ACC112 (cell line): ENCODE measurements at regions not wholly inside any gene's neighbourhood (a gene's known extent, or its start where the extent isn't known, plus 50 kb on each side); places are given as distances from the start of the nearest gene placed in this dataset.
"Not testable (repeated sequence)": the region's sequence is repeated elsewhere in the genome, so short reads cannot be mapped to it uniquely, and the experiment has no call there.

Experiments
- H2AFZ ChIP-seq: fragments of 200-600 bp; sonication (generic); one replicate; pipeline ENCODE4 v1.6.0; 2017; ENCODE audit warnings: antibody characterized with exemption, low read length; ENCODE audit not compliant: unreplicated experiment
- H3K27ac ChIP-seq: fragments of 200-600 bp; sonication (generic); 2 replicates; pipeline ENCODE4 v1.5.1; 2014; ENCODE audit warnings: low read depth, mild to moderate bottlenecking, antibody characterized with exemption, low read length, moderate library complexity
- H3K27me3 ChIP-seq: fragments of 200-600 bp; sonication (generic); 2 replicates; pipeline ENCODE4 v1.6.1; 2014; ENCODE audit warnings: mild to moderate bottlenecking, antibody characterized with exemption, low read length, moderate library complexity, mixed read lengths; ENCODE audit not compliant: insufficient read depth
- H3K36me3 ChIP-seq: fragments of 200-600 bp; sonication (generic); 2 replicates; pipeline ENCODE4 v1.6.1; 2016; ENCODE audit warnings: mild to moderate bottlenecking, antibody characterized with exemption, low read length, moderate library complexity, mixed read lengths; ENCODE audit not compliant: insufficient read depth
- H3K4me1 ChIP-seq: fragments of 200-600 bp; sonication (generic); one replicate; pipeline ENCODE4 v1.6.1; 2016; ENCODE audit warnings: low read length, mixed read lengths; ENCODE audit not compliant: insufficient read depth, unreplicated experiment, control insufficient read depth
- H3K4me3 ChIP-seq: fragments of 200-600 bp; sonication (generic); 2 replicates; pipeline ENCODE4 v1.5.1; 2014; ENCODE audit warnings: mild to moderate bottlenecking, low read depth, low read length
- H3K79me2 ChIP-seq: fragments of 200-600 bp; sonication (generic); one replicate; pipeline ENCODE4 v1.6.0; 2016; ENCODE audit warnings: low read length; ENCODE audit not compliant: control insufficient read depth, unreplicated experiment, insufficient read depth

DNA sequence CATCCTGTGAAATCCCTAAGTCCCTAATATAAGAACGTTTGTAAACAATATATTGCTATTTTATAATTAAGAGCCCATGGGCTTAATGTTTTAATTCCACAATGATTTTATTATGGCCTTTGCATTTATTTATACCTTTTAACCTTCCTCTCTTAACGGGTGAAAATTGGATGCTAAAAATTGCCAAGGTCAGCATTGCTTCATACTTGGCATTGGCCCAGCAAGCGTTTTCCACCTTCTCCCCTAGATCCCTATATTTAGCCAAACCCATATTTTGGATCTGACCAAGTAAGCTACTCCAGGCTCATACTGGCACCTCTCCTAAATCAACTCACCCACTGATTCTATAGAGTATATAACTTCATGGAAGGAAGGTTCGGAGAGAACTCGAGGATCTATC, 188.0 kb upstream of the NR2F2 start:
- H3K4me3 ChIP-seq: no peak overlapping the region
- no peak overlapping the region for H3K27ac ChIP-seq
- H2AFZ ChIP-seq: no peak overlapping the region
- no peaks in the 10 kb centered on the region for H3K27me3 ChIP-seq
- H3K36me3 ChIP-seq: no peaks in the 10 kb centered on the region
- no peaks in the 10 kb centered on the region for H3K4me1 ChIP-seq
- H3K79me2 ChIP-seq: no peaks in the 10 kb centered on the region

DNA sequence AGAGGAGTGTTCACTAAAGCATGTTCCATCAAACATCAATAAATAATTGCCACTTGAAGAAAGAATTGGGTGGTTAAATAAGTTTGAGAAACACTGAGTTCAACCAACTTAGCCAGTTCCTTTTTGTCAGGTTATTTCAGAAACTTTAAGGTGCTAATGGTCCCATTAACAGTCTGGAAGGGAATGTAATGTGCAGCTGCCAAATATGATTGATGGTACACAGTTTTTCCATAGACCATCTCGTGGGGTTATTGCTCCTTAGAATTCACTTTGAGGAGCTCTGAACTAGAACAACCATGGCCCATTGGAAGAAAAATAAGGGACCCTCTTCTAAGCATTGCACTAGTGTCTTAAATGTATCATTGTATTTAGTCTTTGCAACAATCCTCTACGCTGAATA, 185.8 kb upstream of the NR2F2 start:
- Histone ChIP-seq H2AFZ (no peak overlapping the region), H3K4me3 (no peak overlapping the region), H3K27me3 (no peaks in the 10 kb centered on the region), H3K27ac (no peak overlapping the region), H3K36me3 (no peaks in the 10 kb centered on the region), H3K79me2 (no peaks in the 10 kb centered on the region), H3K4me1 (no peaks in the 10 kb centered on the region)

DNA sequence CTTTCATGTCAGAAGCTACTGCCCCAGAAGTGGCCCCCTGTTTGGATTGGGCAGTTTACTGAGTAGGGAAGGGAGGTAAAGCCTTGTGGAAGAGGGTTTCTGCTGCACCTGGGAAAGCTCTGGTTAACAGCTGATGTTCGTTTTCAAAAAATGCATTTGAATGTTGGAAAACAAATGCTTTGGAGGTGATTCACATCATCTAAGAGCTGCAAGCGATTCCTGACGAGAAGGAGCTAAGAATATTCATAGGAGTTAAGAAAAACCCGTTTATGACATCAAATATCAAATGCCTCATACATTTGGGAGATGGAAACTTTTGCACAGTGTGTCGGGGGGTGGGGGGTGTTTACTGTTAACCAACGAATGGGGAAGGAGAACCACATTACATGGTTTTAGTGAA, 183.8 kb upstream of the NR2F2 start:
- Histone ChIP-seq H3K36me3 (no peaks in the 10 kb centered on the region), H3K4me1 (no peaks in the 10 kb centered on the region), H2AFZ (no peak overlapping the region), H3K4me3 (no peak overlapping the region), H3K27ac (no peak overlapping the region), H3K27me3 (no peaks in the 10 kb centered on the region), H3K79me2 (no peaks in the 10 kb centered on the region)

DNA sequence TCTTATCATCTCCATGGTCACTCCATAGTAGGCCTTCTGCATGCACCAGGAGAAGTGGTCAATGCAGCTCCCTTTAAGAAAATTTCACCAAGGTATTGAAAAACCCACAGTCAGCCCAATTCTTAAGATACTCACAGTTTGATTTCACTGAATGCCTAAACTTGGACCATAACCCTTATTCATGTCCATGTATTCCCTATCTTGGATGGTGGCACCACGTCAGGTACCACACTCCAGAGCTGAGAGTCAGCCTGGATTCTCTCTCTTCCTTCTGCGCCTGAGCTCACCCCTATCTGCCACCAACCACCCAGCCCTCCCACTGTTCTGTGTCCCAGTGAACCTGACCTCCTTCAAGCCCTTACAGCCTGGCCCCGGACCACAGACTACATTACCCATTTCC, 183.2 kb upstream of the NR2F2 start:
- Histone ChIP-seq H3K36me3 (no peaks in the 10 kb centered on the region), H2AFZ (no peak overlapping the region), H3K79me2 (no peaks in the 10 kb centered on the region), H3K4me1 (no peaks in the 10 kb centered on the region), H3K27ac (no peak overlapping the region), H3K4me3 (no peak overlapping the region), H3K27me3 (no peaks in the 10 kb centered on the region)

DNA sequence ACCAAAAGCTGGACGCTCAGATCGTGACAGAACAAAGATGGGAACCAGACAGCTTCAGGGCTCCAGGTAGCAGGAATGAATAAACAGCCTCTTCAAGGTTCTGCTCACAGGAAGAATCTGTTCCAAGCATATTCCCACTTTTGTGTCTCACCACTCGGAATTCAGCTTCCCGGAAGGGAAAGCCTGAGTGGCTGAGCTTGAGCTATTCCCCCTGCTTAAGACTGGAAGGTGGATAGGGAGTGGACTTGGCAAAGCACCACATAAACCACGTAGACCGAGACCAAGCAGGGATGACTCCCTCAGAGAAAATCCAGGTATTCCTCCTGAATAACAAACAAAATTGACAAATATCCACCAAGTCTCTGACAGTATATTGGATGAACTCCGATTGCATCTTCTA, 180.2 kb upstream of the NR2F2 start:
- H3K4me1 ChIP-seq: no peaks in the 10 kb centered on the region

DNA sequence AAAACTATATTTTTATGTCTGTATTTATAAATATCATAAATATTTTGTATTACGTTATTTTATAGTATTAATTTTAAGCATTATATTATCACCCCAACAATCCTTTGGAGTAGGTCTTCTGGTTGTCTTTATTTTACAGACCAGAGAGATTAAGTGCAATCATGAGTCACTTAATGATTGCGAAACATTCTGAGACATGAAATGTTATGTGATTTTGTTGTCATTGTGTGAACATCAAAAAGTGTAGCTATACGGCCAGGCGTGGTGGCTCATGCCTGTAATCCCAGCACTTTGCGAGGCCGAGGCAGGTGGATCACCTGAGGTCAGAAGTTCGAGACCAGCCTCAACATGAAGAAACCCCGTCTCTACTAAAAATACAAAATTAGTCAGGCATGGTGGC, 178.8 kb upstream of the NR2F2 start:
- not testable (repeated sequence) for H2AFZ ChIP-seq, H3K27me3 ChIP-seq, H3K4me3 ChIP-seq, H3K36me3 ChIP-seq, H3K27ac ChIP-seq, H3K79me2 ChIP-seq, H3K4me1 ChIP-seq

More for the DNA sequence above, 180.2 kb upstream of the NR2F2 start:
- no peaks in the 10 kb centered on the region for H3K36me3 ChIP-seq
- H2AFZ ChIP-seq: no peak overlapping the region
- no peaks in the 10 kb centered on the region for H3K79me2 ChIP-seq
- H3K27me3 ChIP-seq: no peaks in the 10 kb centered on the region
- H3K4me3 ChIP-seq: no peak overlapping the region
- no peak overlapping the region for H3K27ac ChIP-seq

DNA sequence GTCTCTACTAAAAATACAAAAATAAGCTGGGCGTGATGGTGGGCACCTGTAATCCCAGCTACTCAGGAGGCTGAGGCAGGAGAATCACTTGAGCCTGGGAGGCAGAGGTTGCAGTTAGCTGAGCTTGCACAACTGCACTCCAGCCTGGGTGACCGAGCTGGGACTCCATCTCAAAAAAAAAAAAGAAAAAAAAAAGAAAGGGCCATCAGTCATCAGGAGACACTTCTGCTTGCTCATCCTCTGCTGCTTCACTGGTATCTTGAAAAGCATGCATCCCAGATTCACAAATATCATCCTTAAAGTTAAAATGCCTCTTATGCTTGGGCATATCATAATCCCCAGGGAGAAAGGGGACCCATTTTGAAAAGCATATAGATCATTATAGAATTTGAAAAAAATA, 176.6 kb upstream of the NR2F2 start:
- Histone ChIP-seq H3K27me3 (no peaks in the 10 kb centered on the region), H2AFZ (no peak overlapping the region), H3K27ac (no peak overlapping the region), H3K36me3 (no peaks in the 10 kb centered on the region), H3K4me3 (no peak overlapping the region), H3K4me1 (no peaks in the 10 kb centered on the region), H3K79me2 (no peaks in the 10 kb centered on the region)

DNA sequence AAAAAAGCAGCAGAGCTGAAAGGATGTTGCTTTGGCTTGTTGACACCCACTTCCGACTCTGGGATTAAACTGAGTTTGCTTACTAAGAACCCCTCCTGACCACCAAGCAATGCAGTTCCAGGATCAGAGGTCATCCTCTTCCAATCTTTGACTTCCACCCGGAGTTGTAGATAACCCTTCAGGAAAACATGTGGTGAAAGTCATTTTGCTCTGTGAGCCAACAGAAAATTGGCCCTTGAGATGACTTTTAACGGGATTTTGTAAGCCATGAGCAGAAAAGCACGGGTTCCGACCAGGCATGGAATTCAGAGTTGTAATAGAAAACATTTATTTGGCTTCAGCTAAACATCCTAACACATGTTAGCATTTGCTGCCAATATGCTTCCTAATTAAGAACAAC, 171.6 kb upstream of the NR2F2 start:
- no peak overlapping the region for H2AFZ ChIP-seq
- no peak overlapping the region for H3K27ac ChIP-seq

DNA sequence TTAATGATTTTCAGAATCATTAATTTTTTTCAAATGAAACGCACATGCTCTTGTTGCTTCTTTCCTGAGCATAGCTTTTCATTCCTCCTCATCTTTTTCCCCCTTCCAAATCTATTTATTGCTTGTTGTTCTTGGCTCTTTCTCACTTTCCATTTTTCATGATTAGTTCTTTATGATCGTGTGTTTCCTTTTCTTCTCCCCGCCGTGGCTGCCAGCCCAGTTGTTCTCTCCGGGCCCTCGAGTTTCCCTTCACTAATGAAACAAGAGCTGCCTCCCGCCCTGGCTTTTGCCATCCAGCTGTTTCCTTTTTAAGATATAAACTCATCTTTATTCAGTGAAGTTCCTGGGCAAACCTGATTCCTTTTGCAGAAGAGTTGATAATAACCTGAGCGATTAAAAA, 170.2 kb upstream of the NR2F2 start:
- Histone ChIP-seq H2AFZ (no peak overlapping the region), H3K4me3 (no peak overlapping the region), H3K27ac (no peak overlapping the region)

More for the DNA sequence above, 171.6 kb upstream of the NR2F2 start:
- Histone ChIP-seq H3K27me3 (no peaks in the 10 kb centered on the region), H3K4me1 (no peaks in the 10 kb centered on the region), H3K36me3 (no peaks in the 10 kb centered on the region), H3K4me3 (no peak overlapping the region), H3K79me2 (no peaks in the 10 kb centered on the region)

DNA sequence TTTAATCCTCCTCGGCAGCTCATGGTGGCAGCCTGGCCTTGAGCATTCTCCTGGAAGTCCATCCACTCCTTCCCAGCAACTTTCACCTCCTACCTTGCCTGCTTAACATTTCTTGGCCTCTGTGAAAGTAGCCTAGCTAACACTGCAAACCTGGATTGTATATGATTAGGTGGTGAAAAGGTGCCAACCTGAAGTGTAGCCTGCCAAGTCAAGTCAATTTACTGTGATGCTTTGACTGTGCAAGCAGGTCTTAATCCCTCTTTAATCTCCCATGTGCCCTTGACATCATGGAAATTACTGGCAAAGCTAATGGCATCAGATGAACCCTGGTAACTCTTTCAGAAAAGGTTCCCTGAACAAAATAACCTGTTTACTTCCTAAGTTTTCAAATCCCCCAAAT, 169.7 kb upstream of the NR2F2 start:
- no peaks in the 10 kb centered on the region for H3K36me3 ChIP-seq
- no peaks in the 10 kb centered on the region for H3K4me1 ChIP-seq
- H3K27ac ChIP-seq: no peak overlapping the region
- no peaks in the 10 kb centered on the region for H3K27me3 ChIP-seq
- no peaks in the 10 kb centered on the region for H3K79me2 ChIP-seq
- no peak overlapping the region for H2AFZ ChIP-seq
- H3K4me3 ChIP-seq: no peak overlapping the region

More for the DNA sequence above, 170.2 kb upstream of the NR2F2 start:
- Histone ChIP-seq H3K27me3 (no peaks in the 10 kb centered on the region), H3K36me3 (no peaks in the 10 kb centered on the region), H3K4me1 (no peaks in the 10 kb centered on the region), H3K79me2 (no peaks in the 10 kb centered on the region)

DNA sequence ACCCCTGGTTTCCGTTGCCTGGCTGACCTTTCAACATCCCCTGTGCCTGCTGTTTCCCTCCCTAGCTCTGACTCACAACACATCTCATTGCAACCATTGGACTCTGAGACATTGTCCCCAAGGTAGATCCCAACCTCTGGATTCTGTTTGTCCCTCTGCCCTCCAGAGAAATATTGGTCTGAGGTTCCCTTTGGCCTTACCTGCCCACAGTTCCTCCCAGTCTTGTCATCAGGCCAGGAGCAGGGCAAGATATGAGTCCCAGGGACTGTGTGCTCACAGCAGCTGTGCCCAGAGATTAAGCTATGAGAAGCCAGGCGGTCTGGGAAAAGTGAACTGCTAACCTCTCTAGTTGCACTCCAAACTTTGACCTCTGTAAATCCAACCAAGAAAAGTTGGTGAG, 168.2 kb upstream of the NR2F2 start:
- H3K4me1 ChIP-seq: no peaks in the 10 kb centered on the region
- no peak overlapping the region for H3K27ac ChIP-seq
- H2AFZ ChIP-seq: no peak overlapping the region
- H3K27me3 ChIP-seq: no peaks in the 10 kb centered on the region
- no peaks in the 10 kb centered on the region for H3K36me3 ChIP-seq
- no peaks in the 10 kb centered on the region for H3K79me2 ChIP-seq
- no peak overlapping the region for H3K4me3 ChIP-seq

DNA sequence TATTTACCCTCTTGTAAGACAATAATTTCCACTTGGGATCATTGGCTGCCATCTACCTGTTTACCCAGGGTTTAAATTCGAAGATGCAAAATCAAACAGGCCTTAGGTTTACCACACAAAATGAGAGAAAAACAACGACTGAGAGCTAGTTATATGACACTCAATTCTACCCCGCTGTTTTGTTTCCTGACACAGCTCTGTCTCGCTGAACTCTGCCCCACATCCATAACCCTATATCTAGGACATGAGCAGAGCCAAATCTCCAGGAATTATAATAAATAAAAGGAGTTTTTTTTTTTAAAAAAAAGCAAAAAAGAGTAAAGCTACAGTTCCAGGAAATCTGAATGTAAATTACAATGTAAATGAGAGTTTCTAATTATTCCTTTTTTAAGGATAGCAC, 165.4 kb upstream of the NR2F2 start:
- Histone ChIP-seq H3K4me3 (no peak overlapping the region), H3K79me2 (no peaks in the 10 kb centered on the region), H3K27ac (no peak overlapping the region), H2AFZ (no peak overlapping the region), H3K36me3 (no peaks in the 10 kb centered on the region), H3K4me1 (no peaks in the 10 kb centered on the region), H3K27me3 (no peaks in the 10 kb centered on the region)
